ENCODE measurements at regions not wholly inside any gene's neighbourhood (a gene's known extent, or its start where the extent isn't known, plus 50 kb on each side); places are given as distances from the start of the nearest gene placed in this dataset.
A peak's percentile ranks its signal among the peaks of the same experiment; 100 is the strongest.

DNA sequence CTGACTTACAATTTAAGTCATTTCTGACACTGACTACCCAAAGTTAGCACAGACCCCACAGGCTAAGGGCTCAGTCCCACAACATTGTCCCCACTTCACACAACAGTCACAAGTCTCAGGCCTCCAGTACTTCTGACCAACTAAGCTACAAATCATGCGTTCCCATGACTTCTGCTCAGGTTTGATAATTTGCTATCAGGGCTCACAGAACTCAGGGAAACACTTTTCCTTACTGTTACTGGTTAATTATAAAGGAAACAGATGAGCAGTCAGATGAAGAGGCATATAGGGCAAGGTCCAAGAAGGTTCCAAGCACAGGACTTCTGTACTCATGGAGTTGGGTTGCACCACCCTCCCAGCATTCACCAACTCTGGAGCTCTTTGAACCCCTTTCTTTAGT is 151.2 kb upstream of the TNR start:
- H3K4me1 Mint-ChIP-seq (ENCODE audit: low read depth): no peaks in the 10 kb centered on the region
- CTCF ChIA-PET: no interaction called here
- intact Hi-C loops (cut with micrococcal nuclease): no loop called here

GRCh38 chr1:175893192-175893591 is 149.8 kb upstream of the TNR start:
- Mint-ChIP-seq H3K27me3 (no peaks in the 10 kb centered on the region), H3K36me3 (peaks cover 4% of the 10 kb centered on the region), H3K4me1 (ENCODE audit: low read depth) (no peaks in the 10 kb centered on the region), H3K4me3 (no peak overlapping the region), H3K9me3 (no peaks in the 10 kb centered on the region), H3K27ac (no peak overlapping the region)
- ChIA-PET POLR2A (no interaction called here), CTCF (no interaction called here)
- intact Hi-C loops (cut with micrococcal nuclease): no loop called here
- no peak for DNase-seq

More for the DNA sequence above, 151.2 kb upstream of the TNR start:
- H3K27ac Mint-ChIP-seq: no peak overlapping the region
- H3K27me3 Mint-ChIP-seq: no peaks in the 10 kb centered on the region
- POLR2A ChIA-PET: no interaction called here
- H3K4me3 Mint-ChIP-seq: no peak overlapping the region
- DNase-seq: no peak
- peaks cover 4% of the 10 kb centered on the region for H3K36me3 Mint-ChIP-seq
- no peaks in the 10 kb centered on the region for H3K9me3 Mint-ChIP-seq

GRCh38 chr1:175892686-175893085 is 149.3 kb upstream of the TNR start:
- ChIA-PET CTCF (no interaction called here), POLR2A (no interaction called here)
- Mint-ChIP-seq H3K36me3 (peaks cover 4% of the 10 kb centered on the region), H3K9me3 (no peaks in the 10 kb centered on the region), H3K4me1 (ENCODE audit: low read depth) (no peaks in the 10 kb centered on the region), H3K27me3 (no peaks in the 10 kb centered on the region), H3K27ac (no peak overlapping the region), H3K4me3 (no peak overlapping the region)
- DNase-seq: no peak
- intact Hi-C loops (cut with micrococcal nuclease): no loop called here

GRCh38 chr1:175891783-175892309 is 148.5 kb upstream of the TNR start:
- Mint-ChIP-seq H3K4me1 (ENCODE audit: low read depth) (no peaks in the 10 kb centered on the region), H3K9me3 (no peaks in the 10 kb centered on the region), H3K4me3 (no peak overlapping the region), H3K36me3 (peaks cover 4% of the 10 kb centered on the region), H3K27me3 (no peaks in the 10 kb centered on the region), H3K27ac (no peak overlapping the region)
- intact Hi-C loops (cut with micrococcal nuclease): no loop called here
- no peak for DNase-seq
- ChIA-PET POLR2A (no interaction called here), CTCF (no interaction called here)

GRCh38 chr1:175890958-175891357 is 147.6 kb upstream of the TNR start:
- intact Hi-C loops (cut with micrococcal nuclease): no loop called here
- no peak overlapping the region for H3K27ac Mint-ChIP-seq
- no peaks in the 10 kb centered on the region for H3K9me3 Mint-ChIP-seq
- no peaks in the 10 kb centered on the region for H3K4me1 Mint-ChIP-seq (ENCODE audit: low read depth)
- ChIA-PET POLR2A (no interaction called here), CTCF (no interaction called here)
- no peak overlapping the region for H3K4me3 Mint-ChIP-seq
- H3K36me3 Mint-ChIP-seq: peaks cover 4% of the 10 kb centered on the region
- DNase-seq: no peak
- no peaks in the 10 kb centered on the region for H3K27me3 Mint-ChIP-seq

- ChIA-PET CTCF (interaction anchor here (0.6 kb wide), 1 partner anchor 163 kb away, joined by 3 read pairs; no protein-coding TSS in a partner anchor), POLR2A (no interaction called here)
- no peak for DNase-seq
- no peaks in the 10 kb centered on the region for H3K27me3 Mint-ChIP-seq
- no peaks in the 10 kb centered on the region for H3K4me1 Mint-ChIP-seq (ENCODE audit: low read depth)
- intact Hi-C loops (cut with micrococcal nuclease): no loop called here
- no peaks in the 10 kb centered on the region for H3K9me3 Mint-ChIP-seq
- no peaks in the 10 kb centered on the region for H3K36me3 Mint-ChIP-seq
- no peak overlapping the region for H3K27ac Mint-ChIP-seq
- H3K4me3 Mint-ChIP-seq: no peak overlapping the region
Measured at GRCh38 chr1:175889848-175890247, 146.5 kb upstream of the TNR start.

DNA sequence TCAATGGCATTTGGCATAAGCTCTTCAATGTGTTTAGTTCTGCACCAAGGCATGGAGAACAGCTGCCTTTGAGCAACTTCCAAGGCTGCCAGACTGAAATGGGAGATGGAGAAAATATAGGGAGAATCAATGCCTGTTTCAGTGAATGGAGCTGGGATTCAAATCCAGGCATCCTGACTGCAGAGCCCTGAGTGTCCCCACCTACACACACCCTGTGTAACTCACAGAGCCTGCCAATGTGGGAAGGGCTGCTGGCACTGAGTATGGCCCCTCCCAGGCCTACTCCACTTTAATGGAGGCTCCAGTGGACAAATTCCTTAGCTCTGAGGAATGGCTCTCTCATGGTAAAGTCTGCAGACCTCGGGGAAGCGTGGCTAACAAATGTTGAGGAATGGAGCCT is 145.6 kb upstream of the TNR start:
- intact Hi-C loops (cut with micrococcal nuclease): no loop called here
- Mint-ChIP-seq H3K4me1 (ENCODE audit: low read depth) (no peaks in the 10 kb centered on the region), H3K27me3 (no peaks in the 10 kb centered on the region), H3K9me3 (no peaks in the 10 kb centered on the region), H3K27ac (no peak overlapping the region), H3K4me3 (no peak overlapping the region), H3K36me3 (no peaks in the 10 kb centered on the region)
- CTCF ChIA-PET: interaction anchor here (0.7 to 0.9 kb wide), 2 partner anchors 8 to 25 kb away, joined by 3 read pairs; no protein-coding TSS in a partner anchor
- no peak for DNase-seq
- POLR2A ChIA-PET: no interaction called here

- intact Hi-C loops (cut with micrococcal nuclease): no loop called here
- Mint-ChIP-seq H3K27me3 (no peaks in the 10 kb centered on the region), H3K27ac (no peak overlapping the region), H3K9me3 (no peaks in the 10 kb centered on the region), H3K4me1 (ENCODE audit: low read depth) (no peaks in the 10 kb centered on the region), H3K36me3 (no peaks in the 10 kb centered on the region), H3K4me3 (no peak overlapping the region)
- ChIA-PET POLR2A (no interaction called here), CTCF (interaction anchor here (0.7 to 0.9 kb wide), 2 partner anchors 9 to 26 kb away, joined by 3 read pairs; no protein-coding TSS in a partner anchor)
- peak; percentile 36 for DNase-seq
Measured at GRCh38 chr1:175887981-175888428, 144.6 kb upstream of the TNR start.

GRCh38 chr1:175887521-175887920 is 144.1 kb upstream of the TNR start:
- CTCF ChIA-PET: no interaction called here
- DNase-seq: no peak
- intact Hi-C loops (cut with micrococcal nuclease): no loop called here
- Mint-ChIP-seq H3K4me1 (ENCODE audit: low read depth) (no peaks in the 10 kb centered on the region), H3K27me3 (no peaks in the 10 kb centered on the region), H3K36me3 (no peaks in the 10 kb centered on the region), H3K9me3 (no peaks in the 10 kb centered on the region), H3K4me3 (no peak overlapping the region), H3K27ac (no peak overlapping the region)
- POLR2A ChIA-PET: no interaction called here

DNA sequence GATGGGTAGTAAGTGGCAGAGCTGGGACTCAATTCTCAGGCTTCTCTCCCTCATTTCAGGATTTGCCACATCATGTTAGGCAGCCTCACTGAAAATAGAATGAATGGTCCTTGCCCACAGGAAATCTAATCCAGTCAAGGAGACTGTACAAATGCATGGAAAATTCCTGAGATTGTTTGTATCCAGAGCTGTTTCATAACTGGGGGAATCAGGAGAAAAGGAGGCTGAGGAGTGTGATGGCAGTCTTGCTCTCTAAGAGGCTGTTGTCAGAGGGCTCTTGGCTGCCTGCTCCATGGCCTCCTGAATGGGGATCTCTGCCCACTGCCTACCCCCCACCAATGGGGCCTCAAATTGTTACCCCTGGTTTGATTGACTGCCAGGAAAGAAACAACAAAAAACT is 141.9 kb upstream of the TNR start:
- no peak overlapping the region for H3K4me3 Mint-ChIP-seq
- H3K27ac Mint-ChIP-seq: no peak overlapping the region
- H3K27me3 Mint-ChIP-seq: no peaks in the 10 kb centered on the region
- H3K36me3 Mint-ChIP-seq: no peaks in the 10 kb centered on the region
- no peaks in the 10 kb centered on the region for H3K9me3 Mint-ChIP-seq
- no peak for DNase-seq
- H3K4me1 Mint-ChIP-seq (ENCODE audit: low read depth): no peaks in the 10 kb centered on the region
- intact Hi-C loops (cut with micrococcal nuclease): no loop called here
- ChIA-PET POLR2A (no interaction called here), CTCF (no interaction called here)

- no peaks in the 10 kb centered on the region for H3K4me1 Mint-ChIP-seq (ENCODE audit: low read depth)
- ChIA-PET CTCF (no interaction called here), POLR2A (no interaction called here)
- no peak overlapping the region for H3K4me3 Mint-ChIP-seq
- no peaks in the 10 kb centered on the region for H3K36me3 Mint-ChIP-seq
- H3K9me3 Mint-ChIP-seq: no peaks in the 10 kb centered on the region
- intact Hi-C loops (cut with micrococcal nuclease): no loop called here
- H3K27ac Mint-ChIP-seq: no peak overlapping the region
- H3K27me3 Mint-ChIP-seq: no peaks in the 10 kb centered on the region
- DNase-seq: no peak
Measured at GRCh38 chr1:175884369-175884768, 141.0 kb upstream of the TNR start.

DNA sequence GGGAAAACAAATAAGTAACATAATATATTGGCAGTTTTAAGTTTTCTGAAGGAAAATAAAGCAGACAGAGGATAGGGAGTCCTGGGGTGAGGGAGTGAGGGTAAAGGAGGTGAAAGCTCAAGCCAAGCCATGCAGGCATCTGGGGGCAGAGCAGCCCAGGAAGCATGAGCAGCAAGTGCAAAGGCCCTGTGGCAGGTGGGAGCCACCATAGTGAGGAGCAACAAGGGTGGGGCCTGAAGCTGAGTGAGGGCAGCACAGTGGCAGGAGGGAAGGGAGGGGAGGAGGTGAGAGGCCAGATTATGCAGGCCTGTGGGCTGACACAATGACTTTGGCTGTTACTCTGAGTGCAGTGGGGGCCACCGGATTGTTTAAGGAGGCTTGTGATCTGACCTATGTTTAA is 138.8 kb upstream of the TNR start:
- intact Hi-C loops (cut with micrococcal nuclease): no loop called here
- Mint-ChIP-seq H3K4me3 (no peak overlapping the region), H3K27ac (no peak overlapping the region), H3K36me3 (no peaks in the 10 kb centered on the region), H3K4me1 (ENCODE audit: low read depth) (no peaks in the 10 kb centered on the region), H3K9me3 (no peaks in the 10 kb centered on the region), H3K27me3 (no peaks in the 10 kb centered on the region)
- DNase-seq: no peak
- ChIA-PET CTCF (no interaction called here), POLR2A (no interaction called here)

DNA sequence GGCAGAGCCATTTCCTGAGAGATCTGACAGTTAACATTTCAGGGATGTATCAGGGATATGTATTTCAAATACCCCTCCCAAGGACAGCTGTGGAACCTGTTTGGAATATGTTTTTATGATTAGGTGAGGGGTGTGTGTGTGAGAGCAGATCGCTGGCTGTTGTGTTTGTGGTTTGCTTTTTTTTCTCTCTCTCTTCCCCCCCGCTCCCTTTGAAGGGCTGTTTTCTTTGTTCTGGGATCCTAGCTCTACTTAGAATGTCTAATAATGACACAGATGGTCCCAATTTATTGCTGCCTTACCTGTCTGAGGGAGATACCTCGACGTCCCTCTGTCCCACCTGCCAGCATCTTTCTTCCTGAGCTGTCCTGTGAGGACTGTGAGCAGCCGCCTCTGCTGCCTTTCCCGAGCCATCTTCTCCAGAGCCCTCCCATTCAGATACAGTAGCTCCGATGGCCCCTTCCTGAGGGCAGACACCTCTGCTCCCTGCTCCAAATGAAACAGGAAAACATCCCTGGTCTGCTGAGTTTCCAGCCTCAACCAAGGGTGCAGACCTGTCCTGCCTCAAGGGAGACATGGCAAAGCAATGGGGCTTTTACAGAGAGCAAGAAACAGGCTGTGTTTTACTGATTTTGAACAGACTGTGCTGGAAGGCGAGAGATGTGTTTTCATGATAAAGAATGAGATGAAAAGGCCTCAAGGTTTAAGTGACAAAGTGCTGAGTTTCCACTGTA is 138.0 kb upstream of the TNR start:
- Mint-ChIP-seq H3K9me3 (no peaks in the 10 kb centered on the region), H3K27ac (no peak overlapping the region), H3K27me3 (no peaks in the 10 kb centered on the region), H3K4me1 (ENCODE audit: low read depth) (no peaks in the 10 kb centered on the region), H3K4me3 (no peak overlapping the region), H3K36me3 (no peaks in the 10 kb centered on the region)
- POLR2A ChIA-PET: no interaction called here
- intact Hi-C loops (cut with micrococcal nuclease): no loop called here
- no peak for DNase-seq
- CTCF ChIA-PET: no interaction called here
